Breast epithelium (tissue), 4 donors: ENCODE measurements at regions not wholly inside any gene's neighbourhood (a gene's known extent, or its start where the extent isn't known, plus 50 kb on each side); places are given as distances from the start of the nearest gene placed in this dataset.

Experiments used
- DNase-seq, 2 donors: peaks; one replicate each; pipeline ENCODE4 v3.0.0-alpha.2; 2019; ENCODE audit warnings: low spot score in 2 of 2
- H3K27ac ChIP-seq, 2 donors: fragments of 200-600 bp; sonication (generic) in 1 of 2; one replicate each; pipeline ENCODE4 v1.5.1; 2016 to 2019; ENCODE audit warnings: mild to moderate bottlenecking in 1 of 2
- H3K27me3 ChIP-seq, 2 donors: fragments of 200-600 bp; sonication (generic) in 1 of 2; one replicate each; pipeline versions ENCODE4 v1.5.1 to v1.6.0; 2017 to 2019; ENCODE audit warnings: control low read depth in 1 of 2, mild to moderate bottlenecking in 1 of 2
- H3K36me3 ChIP-seq: fragments of 200-600 bp; one replicate; pipeline ENCODE4 v1.5.1; 2019
- H3K4me1 ChIP-seq, 2 donors: fragments of 200-600 bp; sonication (generic); one replicate each; pipeline ENCODE4 v1.5.1; 2016 to 2019; ENCODE audit warnings: control low read depth in 1 of 2
- H3K4me3 ChIP-seq, 3 donors: fragments of 200-600 bp; sonication (generic); 1 replicate in 2 of 3; 2 replicates in 1 of 3; pipeline ENCODE4 v1.5.1; 2016 to 2019; ENCODE audit warnings: mild to moderate bottlenecking in 3 of 3, moderate library complexity in 2 of 3
- H3K9me3 ChIP-seq, 2 donors: fragments of 200-600 bp; sonication (generic) in 1 of 2; one replicate each; pipeline ENCODE4 v1.5.1; 2016 to 2019; ENCODE audit warnings: control low read depth in 1 of 2
- CTCF ChIP-seq, 3 donors: fragments of 450-650 bp; IDR thresholded peaks; one replicate each; pipeline ENCODE4 v1.5.1; 2016 to 2017; ENCODE audit warnings: antibody characterized with exemption in 3 of 3, mild to moderate bottlenecking in 3 of 3, moderate library complexity in 3 of 3
- POLR2A ChIP-seq: fragments of 450-650 bp; IDR thresholded peaks from one replicate; pipeline ENCODE4 v1.6.1; 2016; ENCODE audit warnings: antibody characterized with exemption, mild to moderate bottlenecking, moderate library complexity
- POLR2AphosphoS5 ChIP-seq, 3 donors: sonication (generic); formaldehyde crosslinking; IDR thresholded peaks; one replicate each; pipeline ENCODE4 v1.6.1; 2017; ENCODE audit warnings: antibody characterized with exemption in 3 of 3
- intact Hi-C: fragments of 100-400 bp; cut with DNase I; formaldehyde crosslinking; loops from one replicate; pipeline ENCODE4 v1.15.1; 2023; ENCODE audit warnings: low total_unique reads

DNA sequence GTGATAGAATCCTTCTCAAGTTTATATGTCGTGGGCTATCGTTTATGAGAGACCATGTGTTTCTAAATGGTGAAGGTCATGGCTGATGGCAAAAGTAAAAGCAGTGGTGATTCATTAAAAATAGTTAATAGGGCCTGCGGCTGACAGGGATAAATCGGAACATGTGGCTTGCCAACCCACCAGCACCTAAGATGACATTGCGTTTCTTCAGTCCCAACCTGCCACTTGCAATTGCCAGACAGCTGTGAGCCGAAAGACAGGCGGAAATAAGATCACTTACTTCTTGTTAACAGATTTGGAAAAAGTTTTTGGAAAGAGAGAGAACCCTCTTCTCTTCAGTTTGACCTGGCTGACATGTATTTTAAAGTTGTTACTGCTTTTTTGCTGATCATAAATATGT lies 131.5 kb upstream of the MPPED2 start:
- H3K4me3 ChIP-seq = no peak overlapping the region
- TF ChIP-seq POLR2AphosphoS5 (IDR thresholded peaks at IDR 0.05) (no peak), POLR2A (no peak), CTCF (IDR thresholded peaks at IDR 0.05) (no peak)
- no peak overlapping the region for H3K27ac ChIP-seq
- DNase-seq = no peak
- intact Hi-C loops = no loop called here
- no peaks in the 10 kb centered on the region for H3K36me3 ChIP-seq
- no peaks in the 10 kb centered on the region for H3K27me3 ChIP-seq
- no peaks in the 10 kb centered on the region for H3K9me3 ChIP-seq
- no peaks in the 10 kb centered on the region for H3K4me1 ChIP-seq

DNA sequence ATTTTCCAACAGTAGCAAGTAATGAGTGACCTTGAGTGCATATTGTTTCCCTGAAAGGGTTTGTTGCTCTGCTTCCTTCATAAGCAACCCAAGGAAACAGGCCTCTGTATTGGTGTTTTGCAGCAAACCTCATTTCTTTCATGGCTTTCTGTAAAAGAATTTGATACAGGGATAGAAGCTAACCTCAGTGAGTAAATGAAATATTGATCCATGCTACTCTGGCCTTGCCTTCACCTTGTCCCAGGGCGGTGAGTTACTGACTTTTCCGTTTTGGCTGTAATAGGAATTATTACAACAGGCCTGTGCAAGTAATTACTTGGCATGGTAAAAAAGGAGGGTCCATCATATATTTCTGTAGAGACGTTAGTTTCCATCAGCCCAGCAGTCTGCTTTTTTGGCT lies 130.9 kb upstream of the MPPED2 start:
- Histone ChIP-seq H3K27ac (no peak overlapping the region), H3K4me1 (no peaks in the 10 kb centered on the region), H3K9me3 (no peaks in the 10 kb centered on the region), H3K36me3 (no peaks in the 10 kb centered on the region), H3K27me3 (no peaks in the 10 kb centered on the region), H3K4me3 (no peak overlapping the region)
- intact Hi-C loops = no loop called here
- TF ChIP-seq CTCF (IDR thresholded peaks at IDR 0.05) (no peak), POLR2AphosphoS5 (IDR thresholded peaks at IDR 0.05) (no peak), POLR2A (no peak)
- no peak for DNase-seq

- no peak for TF ChIP-seq POLR2AphosphoS5 (IDR thresholded peaks at IDR 0.05)
- no peak for TF ChIP-seq POLR2A
- TF ChIP-seq CTCF (IDR thresholded peaks at IDR 0.05) = no peak
- intact Hi-C loops = no loop called here
- Histone ChIP-seq H3K4me1 (no peaks in the 10 kb centered on the region), H3K36me3 (no peaks in the 10 kb centered on the region), H3K27me3 (no peaks in the 10 kb centered on the region), H3K27ac (peak overlapping the region; percentile 26 to 30), H3K4me3 (no peak overlapping the region), H3K9me3 (no peaks in the 10 kb centered on the region)
- no peak for DNase-seq
These were observed 126.6 kb upstream of the MPPED2 start for GRCh38 chr11:30712749-30713148.

GRCh38 chr11:30710221-30710620 lies 124.1 kb upstream of the MPPED2 start:
- no peaks in the 10 kb centered on the region for H3K27me3 ChIP-seq
- DNase-seq = no peak
- H3K4me3 ChIP-seq = no peak overlapping the region
- no peaks in the 10 kb centered on the region for H3K36me3 ChIP-seq
- H3K27ac ChIP-seq = no peak overlapping the region
- no peaks in the 10 kb centered on the region for H3K4me1 ChIP-seq
- H3K9me3 ChIP-seq = no peaks in the 10 kb centered on the region
- intact Hi-C loops = no loop called here
- no peak for TF ChIP-seq POLR2AphosphoS5 (IDR thresholded peaks at IDR 0.05)
- no peak for TF ChIP-seq CTCF (IDR thresholded peaks at IDR 0.05)
- TF ChIP-seq POLR2A = no peak

GRCh38 chr11:30707110-30707509 lies 121.0 kb upstream of the MPPED2 start:
- Histone ChIP-seq H3K36me3 (no peaks in the 10 kb centered on the region), H3K27me3 (no peaks in the 10 kb centered on the region), H3K27ac (no peak overlapping the region), H3K4me1 (no peaks in the 10 kb centered on the region), H3K9me3 (no peaks in the 10 kb centered on the region), H3K4me3 (no peak overlapping the region)
- no peak for DNase-seq
- TF ChIP-seq POLR2AphosphoS5 (IDR thresholded peaks at IDR 0.05) = no peak
- no peak for TF ChIP-seq POLR2A
- intact Hi-C loops = no loop called here
